Fibroblast of the conjunctiva (primary cell): ENCODE measurements at regions not wholly inside any gene's neighbourhood (a gene's known extent, or its start where the extent isn't known, plus 50 kb on each side); places are given as distances from the start of the nearest gene placed in this dataset.
"Not testable (repeated sequence)": the region's sequence is repeated elsewhere in the genome, so short reads cannot be mapped to it uniquely, and the experiment has no call there.

Source experiments
- DNase-seq: peaks from one replicate; pipeline ENCODE4 v3.0.0-alpha.2; 2010; ENCODE audit warnings: low read depth

DNA sequence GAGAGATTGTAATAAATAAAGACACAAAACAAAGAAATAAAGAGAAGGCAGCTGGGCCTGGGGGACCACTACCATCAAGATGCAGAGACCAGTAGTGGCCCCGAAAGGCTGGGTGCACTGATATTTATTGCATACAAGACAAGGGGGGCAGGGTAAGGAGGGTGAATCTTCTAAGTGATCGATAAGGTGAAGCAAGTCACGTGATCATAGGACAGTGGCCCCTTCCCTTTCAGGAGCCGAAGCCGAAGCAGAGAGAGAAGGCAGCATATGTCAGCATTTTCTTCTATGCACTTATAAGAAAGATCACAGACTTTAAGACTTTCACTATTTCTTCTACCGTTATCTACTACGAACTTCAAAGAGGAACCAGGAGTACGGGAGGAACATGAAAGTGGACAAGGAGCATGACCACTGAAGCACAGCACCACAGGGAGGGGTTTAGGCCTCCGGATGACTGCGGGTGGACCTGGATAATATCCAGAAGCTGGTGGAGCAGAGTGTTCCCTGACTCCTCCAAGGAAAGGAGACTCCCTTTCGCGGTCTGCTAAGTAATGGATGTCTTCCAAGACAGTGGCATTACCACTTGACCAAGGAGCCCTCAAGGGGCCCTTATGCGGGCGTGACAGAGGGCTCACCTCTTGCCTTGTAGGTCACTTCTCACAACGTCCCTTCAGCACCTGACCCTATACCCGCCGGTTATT lies 126.4 kb downstream of the RBM46 start:
- DNase-seq = not testable (repeated sequence)

DNA sequence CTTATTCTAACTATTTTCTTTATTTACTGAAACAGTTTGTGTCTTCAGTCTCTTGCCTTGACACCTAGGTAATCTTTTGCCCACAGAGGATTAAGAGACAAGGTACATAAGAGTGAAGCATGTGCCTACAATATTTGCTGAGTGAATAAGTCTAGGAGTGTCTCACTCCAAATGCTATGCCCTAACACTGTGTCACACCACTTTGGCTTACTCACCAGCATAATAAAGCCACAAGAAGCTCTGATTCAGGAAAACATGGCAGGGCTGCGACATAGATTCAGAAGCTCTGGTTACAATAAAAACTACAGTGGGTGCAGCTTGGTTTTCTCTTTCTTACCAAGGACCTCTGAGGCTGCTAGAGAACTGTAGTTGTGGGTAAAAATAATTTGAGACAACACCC lies 127.1 kb downstream of the RBM46 start:
- DNase-seq = no peak

DNA sequence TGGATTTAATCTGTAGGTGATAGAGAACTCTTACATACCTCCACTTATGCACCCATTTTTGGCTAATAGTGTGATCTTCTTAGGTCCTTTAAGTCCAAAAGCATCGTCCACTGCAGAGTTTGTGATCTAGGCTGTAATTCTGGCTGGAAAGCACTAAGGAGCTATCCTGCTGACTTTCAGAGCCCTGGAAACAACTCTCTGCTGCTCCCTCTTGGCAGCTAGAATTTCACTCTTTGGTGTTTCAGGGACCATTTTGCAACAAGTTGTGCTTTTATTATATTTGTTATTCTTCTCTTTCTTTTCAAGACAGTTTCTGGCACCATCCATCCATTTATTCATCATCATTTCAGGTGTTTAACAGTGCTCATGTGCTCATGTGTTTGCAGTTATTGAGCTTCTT lies 130.0 kb downstream of the RBM46 start:
- no peak for DNase-seq

DNA sequence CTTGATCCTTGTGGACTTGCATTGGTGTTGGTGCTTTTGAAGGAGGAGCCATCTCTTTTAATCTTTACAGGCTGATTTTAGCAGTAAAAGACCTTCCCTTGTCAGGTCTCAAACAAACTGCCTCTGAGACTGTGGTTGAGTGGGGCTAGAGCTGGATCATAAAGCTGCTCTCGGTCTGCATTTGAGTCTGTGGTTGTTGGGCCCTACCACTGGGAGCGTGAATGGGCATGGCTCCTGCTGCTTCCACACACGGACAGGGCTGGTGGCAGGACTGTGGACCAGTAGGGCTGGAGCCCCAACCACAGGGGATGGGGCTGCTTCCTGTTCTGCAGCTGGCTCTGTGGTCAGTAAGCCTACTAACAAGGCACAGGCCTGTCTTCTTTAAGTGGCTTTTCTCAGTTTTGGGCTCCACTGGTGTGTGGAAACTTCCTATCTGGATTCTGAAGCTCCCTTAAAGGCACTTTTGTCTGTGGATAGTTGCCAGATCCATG lies 130.6 kb downstream of the RBM46 start:
- DNase-seq = no peak

DNA sequence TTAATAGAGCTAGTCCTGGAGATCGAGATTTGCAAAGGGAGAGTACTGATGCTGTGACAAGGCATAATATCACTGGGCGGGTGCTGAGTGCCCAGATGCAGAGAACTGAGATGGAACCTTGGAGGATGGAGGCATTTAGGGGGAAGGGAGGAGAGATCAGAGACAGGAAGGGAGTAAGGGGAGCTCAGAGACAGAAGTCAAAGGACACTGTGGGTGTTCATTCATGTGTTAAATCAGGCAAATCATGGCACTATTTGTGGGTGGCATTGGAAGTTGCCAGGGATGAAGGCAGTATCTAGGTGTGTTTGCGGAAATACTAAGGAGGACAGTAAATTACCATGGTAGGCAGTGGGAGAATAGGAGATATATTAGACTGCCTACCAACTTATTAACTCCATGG lies 135.0 kb downstream of the RBM46 start:
- DNase-seq = no peak

DNA sequence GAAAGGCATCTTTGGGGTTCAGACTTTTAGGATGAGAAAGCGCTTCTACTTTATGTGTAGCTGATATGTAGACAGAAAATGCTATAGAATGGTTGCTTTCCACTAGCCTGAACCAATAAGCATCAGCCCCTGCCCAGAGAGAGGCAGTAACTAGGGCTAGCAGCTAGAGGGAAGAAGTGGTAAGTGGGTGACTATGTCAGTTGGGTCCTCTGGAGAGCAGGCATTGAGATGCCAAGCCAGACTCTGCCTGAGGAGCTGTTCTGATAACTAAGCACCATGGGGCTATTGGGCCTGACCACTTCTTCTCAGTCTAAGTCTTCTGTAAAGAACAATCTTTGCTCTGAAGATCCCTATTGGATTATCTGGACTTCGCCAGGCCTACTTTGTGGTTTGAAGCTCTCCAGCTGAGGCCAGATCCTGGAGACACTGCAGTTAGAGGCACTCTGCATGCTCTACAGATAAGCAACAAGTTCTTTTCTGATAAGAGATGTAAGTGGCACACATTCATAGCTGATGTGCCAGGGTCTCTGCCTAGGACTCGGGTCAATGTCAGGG lies 146.1 kb downstream of the RBM46 start:
- no peak for DNase-seq

DNA sequence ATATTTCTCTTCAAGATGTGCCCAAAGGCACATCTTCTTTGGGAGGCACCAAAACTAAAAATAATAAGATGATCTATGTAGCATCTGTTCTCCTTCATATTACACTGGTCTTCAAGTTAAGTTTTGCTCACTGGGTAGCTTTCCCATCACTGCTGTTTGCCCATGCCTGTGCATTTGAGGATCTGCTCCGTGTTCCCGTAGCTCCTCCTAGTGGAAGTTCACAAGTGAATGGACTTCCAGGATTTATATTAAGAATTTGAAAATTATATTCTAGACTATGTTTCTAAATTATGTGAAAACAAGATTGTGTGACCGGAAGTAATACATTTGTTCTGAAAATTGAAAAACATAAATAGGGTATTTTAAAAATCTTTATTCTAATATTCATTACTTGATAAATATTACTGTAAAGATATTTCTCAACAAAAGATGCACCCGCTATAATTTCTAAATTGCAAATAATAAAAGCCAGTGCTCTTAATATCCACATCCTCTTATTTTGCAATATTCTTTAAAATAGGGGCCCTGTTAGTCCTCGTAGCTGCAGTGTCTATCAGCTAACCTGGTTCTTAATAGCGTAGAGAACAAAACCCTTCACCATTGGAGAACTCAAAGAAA lies 147.7 kb downstream of the RBM46 start:
- DNase-seq = peak; percentile 61

DNA sequence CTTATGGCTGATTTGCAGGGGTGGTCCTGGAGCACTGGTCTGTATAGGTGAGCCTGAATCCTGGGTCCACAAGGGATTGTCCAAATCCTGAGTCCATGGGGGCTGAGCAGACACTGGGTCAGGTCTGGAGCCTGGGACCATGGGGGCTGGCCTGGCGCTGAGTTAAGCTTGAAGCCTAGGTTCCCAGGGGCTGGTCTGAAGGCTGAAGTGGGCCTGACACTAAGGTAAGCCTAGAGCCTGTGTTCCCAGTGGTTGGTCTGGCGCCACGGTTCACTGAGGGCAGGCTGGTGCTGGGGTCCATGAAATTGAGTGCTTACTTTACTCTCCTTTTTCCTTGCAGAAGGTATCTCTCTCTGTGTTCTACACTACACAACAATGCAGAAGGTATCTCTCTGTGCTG lies 155.8 kb downstream of the RBM46 start:
- no peak for DNase-seq

DNA sequence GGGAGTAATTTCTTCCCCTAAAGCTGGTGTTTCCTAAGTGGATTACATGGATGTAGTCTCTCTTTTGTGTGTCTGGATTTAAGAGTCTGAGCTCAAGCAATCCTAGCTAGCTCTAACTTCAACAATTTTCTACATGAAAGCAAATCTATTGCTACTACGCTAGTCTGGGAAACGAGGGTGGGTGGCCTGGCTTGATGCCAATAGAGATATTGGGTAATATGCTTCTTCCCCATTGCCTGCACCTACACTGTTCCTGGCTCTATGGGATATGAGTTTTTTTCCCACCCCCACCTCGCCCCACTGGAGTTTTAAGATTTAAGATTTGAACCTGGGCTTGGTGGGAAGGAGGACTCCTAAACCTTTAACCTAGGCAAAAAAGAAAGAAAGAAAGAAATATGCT lies 158.8 kb downstream of the RBM46 start:
- DNase-seq = no peak

DNA sequence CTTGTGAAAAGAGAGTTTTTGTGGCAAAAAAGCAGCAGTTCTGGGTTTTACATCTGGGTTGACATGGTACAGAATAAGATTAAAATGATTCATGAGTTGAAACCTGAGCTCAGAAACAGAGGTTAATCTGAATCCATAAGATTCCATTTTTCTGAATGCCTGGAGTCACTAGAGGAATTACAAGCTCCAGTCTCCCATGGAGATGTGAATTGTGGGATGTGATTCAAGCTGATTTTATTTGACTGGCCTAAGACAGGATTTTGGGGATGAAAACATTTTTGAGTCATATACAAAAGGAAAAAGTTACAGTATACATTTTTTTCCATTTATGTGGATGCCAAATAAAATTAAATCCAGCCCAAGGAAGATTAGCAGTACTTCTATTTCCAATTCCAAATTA lies 161.1 kb downstream of the RBM46 start:
- no peak for DNase-seq

DNA sequence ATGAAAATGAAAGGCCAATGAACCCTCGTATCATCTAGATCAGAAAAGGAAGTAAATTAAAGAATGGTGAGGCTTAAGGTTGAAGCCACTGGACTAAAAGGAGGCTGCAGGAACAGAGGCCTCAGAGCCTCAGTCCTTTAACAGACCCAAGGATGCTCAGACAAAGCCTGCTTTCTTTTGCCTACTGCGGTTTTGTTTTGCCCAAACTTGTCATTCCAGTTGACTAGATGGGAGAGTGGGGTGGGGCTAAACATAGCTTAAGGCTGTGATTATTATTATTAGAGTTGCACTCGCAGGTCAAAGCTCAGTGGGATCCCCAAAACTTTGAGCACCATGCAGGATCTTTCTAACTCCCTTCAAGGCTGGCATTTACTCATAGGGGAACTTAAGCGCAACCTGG lies 163.9 kb downstream of the RBM46 start:
- DNase-seq = no peak

DNA sequence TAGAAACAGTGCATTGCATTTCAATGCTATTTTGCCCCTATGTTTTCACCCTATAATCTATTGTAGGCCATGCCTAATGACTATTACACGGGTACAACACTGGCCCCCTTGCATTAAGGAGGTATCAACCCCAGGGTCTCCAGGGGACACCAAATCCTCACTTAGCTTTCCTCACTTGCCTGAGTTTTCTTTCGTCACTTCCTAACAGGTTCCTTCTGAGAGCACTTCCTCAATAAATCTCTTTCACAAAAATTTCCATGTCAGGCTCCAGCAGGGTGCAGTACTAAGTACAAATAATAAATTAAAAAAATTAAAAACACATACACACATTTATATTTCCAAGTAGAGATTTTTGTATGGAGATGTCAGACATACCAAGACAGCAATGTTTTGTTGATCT lies 165.0 kb downstream of the RBM46 start:
- no peak for DNase-seq

DNA sequence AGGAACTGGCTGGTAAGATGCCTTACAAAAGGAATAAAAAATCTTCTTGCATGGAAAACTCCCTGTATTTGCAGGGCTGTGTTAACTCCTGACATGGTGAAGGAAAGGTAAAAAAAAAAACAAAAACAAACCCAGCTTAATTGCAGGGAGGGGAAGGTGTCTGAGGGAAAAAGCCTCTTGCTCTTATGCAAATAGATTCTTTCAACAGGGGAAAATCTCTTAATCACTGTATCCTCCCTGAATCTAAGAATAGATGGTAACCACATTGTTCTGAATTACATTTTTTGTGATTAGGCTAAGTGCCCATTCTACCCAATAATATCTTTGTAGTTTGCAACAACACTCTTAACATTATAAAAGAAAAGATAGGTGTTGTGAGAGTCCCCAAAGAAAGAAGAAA lies 172.6 kb downstream of the RBM46 start:
- DNase-seq = no peak

DNA sequence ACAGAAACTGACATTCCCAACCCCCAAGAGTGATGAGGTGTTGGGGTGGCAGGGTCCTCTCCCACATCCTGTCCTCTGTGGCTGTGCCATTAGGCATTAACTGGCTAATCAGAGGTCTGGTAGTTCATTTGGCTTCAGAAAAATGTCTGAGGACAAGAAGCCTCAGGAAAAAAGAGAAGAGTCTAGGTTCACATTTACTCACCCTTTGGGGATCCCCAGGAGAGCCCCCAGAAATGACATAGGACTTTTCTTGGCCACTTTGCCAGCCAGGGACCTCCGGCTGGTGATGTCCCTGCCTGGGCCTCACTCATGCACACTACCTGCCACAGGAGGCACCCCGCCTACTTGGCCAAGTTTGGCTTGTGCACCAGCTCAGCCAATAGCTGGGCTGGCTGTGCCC lies 173.0 kb downstream of the RBM46 start:
- no peak for DNase-seq

DNA sequence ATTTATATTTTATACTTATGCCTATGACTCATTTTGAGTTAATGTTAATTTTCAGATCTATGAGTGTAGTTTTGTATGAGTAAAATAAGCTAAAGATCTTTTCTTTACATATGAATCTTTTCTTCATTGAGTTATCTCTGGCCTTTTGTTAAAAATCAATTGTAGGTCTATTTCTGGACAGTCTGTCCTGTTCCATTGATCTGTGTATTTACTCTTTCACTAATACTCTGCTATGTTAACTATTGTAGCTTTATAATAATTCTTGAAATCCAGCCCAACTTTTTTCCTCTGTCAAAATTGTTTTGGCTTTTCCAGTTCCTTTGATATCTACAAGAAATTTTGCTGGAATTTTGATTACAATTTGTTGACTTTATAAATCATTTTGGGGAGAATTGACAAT lies 177.0 kb downstream of the RBM46 start:
- DNase-seq = no peak

DNA sequence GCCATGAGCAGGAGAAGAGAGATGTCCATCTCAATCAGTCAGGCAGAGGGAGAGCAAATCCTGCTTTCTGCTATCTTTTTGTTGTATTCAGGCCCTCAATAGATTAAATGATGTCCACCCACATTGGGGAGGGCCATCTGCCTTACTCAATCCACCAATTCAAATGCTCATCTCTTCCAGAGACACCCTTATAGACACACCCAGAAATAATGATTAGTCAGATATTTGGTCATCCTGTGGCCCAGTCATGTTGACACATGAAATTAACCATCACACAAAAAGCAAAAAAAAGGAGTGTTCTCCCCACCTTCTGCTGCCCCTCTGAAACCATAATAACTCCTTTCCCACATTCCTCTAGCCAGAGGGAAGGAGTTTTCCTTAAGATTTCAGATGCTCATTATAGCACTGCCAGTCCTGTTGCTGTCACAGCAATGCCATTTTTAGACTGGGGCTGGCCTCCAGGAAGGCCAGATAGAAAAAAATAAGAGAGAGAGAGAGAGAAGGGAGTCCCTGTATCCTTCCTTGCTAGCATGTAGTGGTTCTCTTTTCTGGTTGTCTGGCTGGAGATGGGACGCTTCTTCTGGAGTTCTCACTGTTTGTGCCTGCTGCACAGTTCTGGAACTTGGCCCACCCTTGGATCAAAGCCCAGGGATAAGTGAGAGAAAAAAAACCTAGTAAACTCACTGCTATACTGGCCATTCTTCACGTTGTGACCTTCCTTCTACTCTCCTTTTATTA lies 177.7 kb downstream of the RBM46 start:
- peak; percentile 23 for DNase-seq

DNA sequence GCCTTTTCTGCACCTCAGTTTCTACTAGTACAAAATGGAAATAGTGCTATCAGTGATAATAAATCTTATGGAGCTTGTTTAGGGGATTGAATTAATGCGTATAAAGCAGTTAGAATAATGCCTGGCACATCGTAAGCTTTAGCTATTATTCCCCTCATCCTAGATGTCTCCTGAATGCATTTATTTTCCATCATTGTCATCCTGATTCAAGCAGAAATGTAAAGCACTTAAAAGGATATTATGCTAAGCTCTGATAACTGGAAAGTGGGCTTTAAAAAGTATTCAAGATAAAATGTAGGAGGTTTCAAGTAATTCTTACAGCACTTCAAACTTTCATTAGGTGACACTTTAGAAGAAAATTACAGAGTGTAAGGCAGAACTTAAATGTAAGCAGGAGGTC lies 178.7 kb downstream of the RBM46 start:
- DNase-seq = no peak

DNA sequence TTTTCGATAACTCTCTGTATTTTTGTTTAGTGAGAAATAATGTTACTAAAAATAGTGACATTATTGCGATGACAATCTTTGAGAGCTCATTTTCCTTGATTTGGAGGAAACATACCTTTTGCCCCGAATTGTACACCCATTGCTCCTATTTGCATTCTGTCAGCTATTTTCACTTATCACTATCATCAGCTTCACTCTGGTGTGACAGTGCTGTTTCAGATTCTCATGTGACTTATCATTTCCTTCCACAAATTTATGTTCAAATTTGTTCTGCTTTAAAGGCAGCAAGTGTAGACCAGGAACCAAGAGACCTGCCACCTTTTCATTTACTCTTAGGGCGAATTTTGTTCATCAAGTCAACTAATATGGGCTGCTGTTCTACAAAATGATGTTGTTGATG lies 179.4 kb downstream of the RBM46 start:
- no peak for DNase-seq

DNA sequence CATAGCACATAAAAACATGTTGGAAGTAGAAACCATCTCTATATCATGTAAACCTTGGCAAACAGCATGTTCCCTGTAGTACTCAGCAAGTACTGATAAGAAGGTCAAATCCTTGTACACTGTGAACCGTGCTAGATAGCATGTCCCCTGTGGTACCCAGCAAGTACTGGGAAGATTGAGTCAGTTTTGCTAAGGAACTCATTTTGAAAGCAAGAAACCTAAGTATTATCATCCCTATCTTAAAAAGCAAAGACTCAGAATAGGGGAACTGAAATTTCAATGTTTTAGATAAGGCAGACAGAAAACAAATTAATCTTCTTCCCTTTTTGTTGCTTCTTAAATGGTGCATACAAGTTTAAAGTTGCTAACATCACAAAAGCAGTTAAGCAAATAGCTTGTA lies 180.2 kb downstream of the RBM46 start:
- DNase-seq = no peak

DNA sequence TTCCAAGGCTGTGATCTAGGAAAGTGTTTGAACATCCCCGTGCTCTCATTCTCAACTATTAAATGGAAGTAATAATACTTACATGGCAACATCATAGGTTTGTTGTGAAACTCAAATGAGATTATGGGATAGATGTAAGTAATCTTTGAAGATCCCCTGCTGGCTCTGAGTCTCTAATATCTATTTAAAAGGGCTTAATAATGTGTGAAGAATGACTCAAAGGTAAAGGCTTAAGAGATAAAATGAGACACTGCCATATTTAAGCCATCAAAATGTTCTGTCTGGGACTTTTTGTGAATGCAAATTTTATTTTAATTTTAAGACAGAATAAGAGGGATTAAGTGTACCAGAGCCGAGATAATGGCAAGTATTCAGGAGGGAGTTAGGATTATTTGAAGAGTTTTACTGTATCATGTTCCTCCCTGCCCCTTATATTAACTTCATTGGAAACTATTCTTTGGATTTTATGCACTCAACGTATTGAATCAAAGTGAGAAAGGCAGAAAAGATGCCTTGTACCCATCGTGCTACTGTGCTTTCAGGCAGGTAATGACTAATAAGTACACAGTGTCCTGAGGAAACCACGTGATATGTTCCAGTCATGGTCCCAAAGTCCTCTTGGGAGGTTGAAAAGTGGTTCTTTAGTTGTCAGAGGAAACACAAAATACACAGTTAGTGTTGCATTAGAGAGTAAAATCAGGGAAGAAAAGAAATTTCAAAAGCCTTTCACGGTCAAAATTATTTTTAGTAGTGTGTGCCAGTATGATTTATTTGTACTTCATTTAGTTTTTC lies 192.4 kb downstream of the RBM46 start:
- no peak for DNase-seq

DNA sequence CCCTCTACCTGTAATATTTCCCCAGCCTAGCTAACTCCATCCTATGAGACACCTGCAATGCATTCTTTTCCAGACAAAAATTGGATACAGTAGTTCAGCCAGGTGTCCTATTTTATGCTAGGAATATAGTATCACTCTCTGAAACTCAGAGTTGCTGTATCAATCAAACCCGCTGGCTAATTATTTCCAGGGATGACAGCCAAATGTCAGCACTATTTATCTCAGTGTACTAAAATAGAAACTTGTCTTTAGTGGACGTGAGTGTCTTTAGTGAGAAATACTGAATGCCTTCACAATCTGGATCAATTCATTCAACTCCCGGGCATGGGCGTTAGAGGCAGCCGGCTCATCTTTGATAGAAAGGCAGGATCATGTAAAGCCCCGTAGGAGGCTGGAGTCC lies 196.2 kb downstream of the RBM46 start:
- DNase-seq = no peak
